ENCODE measurements at regions not wholly inside any gene's neighbourhood (a gene's known extent, or its start where the extent isn't known, plus 50 kb on each side); places are given as distances from the start of the nearest gene placed in this dataset.
"Not testable (repeated sequence)": the region's sequence is repeated elsewhere in the genome, so short reads cannot be mapped to it uniquely, and the experiment has no call there.

- H3K27ac ChIP-seq = no peak overlapping the region
- no peaks in the 10 kb centered on the region for H3K9me3 ChIP-seq (replicated peaks)
- H3K36me3 ChIP-seq = no peaks in the 10 kb centered on the region
- no peaks in the 10 kb centered on the region for H3K4me1 ChIP-seq
- DNase-seq = peak in 1 of 2 experiments; percentile 9
- 0 out of 2 replicates have a peak, but pooled peaks cover 4% of the 10 kb centered on the region for H3K27me3 ChIP-seq
- no peak overlapping the region for H3K4me3 ChIP-seq
These were observed 641.6 kb downstream of the SUCLG1 start for GRCh38 chr2:83817511-83817910.

GRCh38 chr2:83808878-83809277 is 650.2 kb downstream of the SUCLG1 start:
- Histone ChIP-seq H3K27me3 (peaks cover 4% of the 10 kb centered on the region; the same call in 1 of the 2 replicates), H3K4me1 (no peaks in the 10 kb centered on the region), H3K27ac (no peak overlapping the region), H3K4me3 (no peak overlapping the region), H3K36me3 (no peaks in the 10 kb centered on the region), H3K9me3 (replicated peaks) (no peaks in the 10 kb centered on the region)
- no peak for DNase-seq

- no peak overlapping the region for H3K4me3 ChIP-seq
- no peaks in the 10 kb centered on the region for H3K9me3 ChIP-seq (replicated peaks)
- DNase-seq = no peak
- H3K36me3 ChIP-seq = no peaks in the 10 kb centered on the region
- H3K4me1 ChIP-seq = no peaks in the 10 kb centered on the region
- no peak overlapping the region for H3K27ac ChIP-seq
- peaks cover 4% of the 10 kb centered on the region; the same call in 1 of the 2 replicates for H3K27me3 ChIP-seq
These were observed 656.5 kb downstream of the SUCLG1 start for GRCh38 chr2:83802604-83803003.

- no peak for DNase-seq
- no peaks in the 10 kb centered on the region for H3K36me3 ChIP-seq
- no peaks in the 10 kb centered on the region for H3K27me3 ChIP-seq
- H3K27ac ChIP-seq = no peak overlapping the region
- no peaks in the 10 kb centered on the region for H3K4me1 ChIP-seq
- no peaks in the 10 kb centered on the region for H3K9me3 ChIP-seq (replicated peaks)
- no peak overlapping the region for H3K4me3 ChIP-seq
These were observed 663.3 kb downstream of the SUCLG1 start for GRCh38 chr2:83795777-83796176.

- not testable (repeated sequence) for H3K4me3 ChIP-seq; DNase-seq; H3K27ac ChIP-seq; H3K9me3 ChIP-seq (replicated peaks); H3K4me1 ChIP-seq; H3K27me3 ChIP-seq; H3K36me3 ChIP-seq
These were observed 668.6 kb downstream of the SUCLG1 start for GRCh38 chr2:83790467-83790866.

GRCh38 chr2:83789674-83790073 is 669.4 kb downstream of the SUCLG1 start:
- H3K4me3 ChIP-seq; H3K27ac ChIP-seq; H3K27me3 ChIP-seq; H3K36me3 ChIP-seq; DNase-seq; H3K9me3 ChIP-seq (replicated peaks); H3K4me1 ChIP-seq: not testable (repeated sequence)

GRCh38 chr2:83788938-83789566 is 670.0 kb downstream of the SUCLG1 start:
- not testable (repeated sequence) for H3K9me3 ChIP-seq (replicated peaks); DNase-seq; H3K27me3 ChIP-seq; H3K4me1 ChIP-seq; H3K4me3 ChIP-seq; H3K36me3 ChIP-seq; H3K27ac ChIP-seq

- H3K27me3 ChIP-seq = no peaks in the 10 kb centered on the region
- no peaks in the 10 kb centered on the region for H3K4me1 ChIP-seq
- no peak overlapping the region for H3K27ac ChIP-seq
- H3K4me3 ChIP-seq = no peak overlapping the region
- H3K9me3 ChIP-seq (replicated peaks) = no peaks in the 10 kb centered on the region
- no peaks in the 10 kb centered on the region for H3K36me3 ChIP-seq
- no peak for DNase-seq
These were observed 671.9 kb downstream of the SUCLG1 start for GRCh38 chr2:83787189-83787588.

- Histone ChIP-seq H3K4me3 (no peak overlapping the region), H3K36me3 (no peaks in the 10 kb centered on the region), H3K9me3 (replicated peaks) (no peaks in the 10 kb centered on the region), H3K27me3 (no peaks in the 10 kb centered on the region), H3K27ac (no peak overlapping the region), H3K4me1 (no peaks in the 10 kb centered on the region)
- no peak for DNase-seq
These were observed 672.9 kb downstream of the SUCLG1 start for GRCh38 chr2:83786140-83786539.

GRCh38 chr2:83784947-83785346 is 674.1 kb downstream of the SUCLG1 start:
- Histone ChIP-seq H3K9me3 (replicated peaks) (no peaks in the 10 kb centered on the region), H3K27me3 (no peaks in the 10 kb centered on the region), H3K4me3 (no peak overlapping the region), H3K4me1 (no peaks in the 10 kb centered on the region), H3K27ac (no peak overlapping the region), H3K36me3 (no peaks in the 10 kb centered on the region)
- DNase-seq = no peak

GRCh38 chr2:83784315-83784714 is 674.8 kb downstream of the SUCLG1 start:
- no peak overlapping the region for H3K27ac ChIP-seq
- no peaks in the 10 kb centered on the region for H3K27me3 ChIP-seq
- H3K36me3 ChIP-seq = no peaks in the 10 kb centered on the region
- H3K4me3 ChIP-seq = no peak overlapping the region
- no peak for DNase-seq
- no peaks in the 10 kb centered on the region for H3K9me3 ChIP-seq (replicated peaks)
- H3K4me1 ChIP-seq = no peaks in the 10 kb centered on the region

GRCh38 chr2:83782122-83782521 is 677.0 kb downstream of the SUCLG1 start:
- Histone ChIP-seq H3K4me1 (no peaks in the 10 kb centered on the region), H3K4me3 (no peak overlapping the region), H3K27me3 (no peaks in the 10 kb centered on the region), H3K36me3 (no peaks in the 10 kb centered on the region), H3K27ac (no peak overlapping the region), H3K9me3 (replicated peaks) (no peaks in the 10 kb centered on the region)
- DNase-seq = no peak

GRCh38 chr2:83764447-83765005 is 694.6 kb downstream of the SUCLG1 start:
- no peaks in the 10 kb centered on the region for H3K4me1 ChIP-seq
- DNase-seq = no peak
- H3K27ac ChIP-seq = no peak overlapping the region
- H3K36me3 ChIP-seq = no peaks in the 10 kb centered on the region
- no peak overlapping the region for H3K4me3 ChIP-seq
- no peaks in the 10 kb centered on the region for H3K27me3 ChIP-seq
- no peaks in the 10 kb centered on the region for H3K9me3 ChIP-seq (replicated peaks)

GRCh38 chr2:83757329-83757728 is 701.8 kb downstream of the SUCLG1 start:
- Histone ChIP-seq H3K27ac (no peak overlapping the region), H3K4me3 (no peak overlapping the region), H3K36me3 (no peaks in the 10 kb centered on the region), H3K27me3 (no peaks in the 10 kb centered on the region), H3K4me1 (no peaks in the 10 kb centered on the region), H3K9me3 (replicated peaks) (no peaks in the 10 kb centered on the region)
- DNase-seq = no peak

- no peak for DNase-seq
- no peak overlapping the region for H3K27ac ChIP-seq
These were observed 702.9 kb downstream of the SUCLG1 start for GRCh38 chr2:83756219-83756618.

GRCh38 chr2:83747141-83747540 is 711.9 kb downstream of the SUCLG1 start:
- no peaks in the 10 kb centered on the region for H3K36me3 ChIP-seq
- no peaks in the 10 kb centered on the region for H3K27me3 ChIP-seq
- no peak for DNase-seq
- H3K4me1 ChIP-seq = no peaks in the 10 kb centered on the region
- no peak overlapping the region for H3K27ac ChIP-seq
- H3K9me3 ChIP-seq (replicated peaks) = no peaks in the 10 kb centered on the region
- H3K4me3 ChIP-seq = no peak overlapping the region

More at GRCh38 chr2:83756219-83756618, 702.9 kb downstream of the SUCLG1 start:
- Histone ChIP-seq H3K36me3 (no peaks in the 10 kb centered on the region), H3K4me3 (no peak overlapping the region), H3K27me3 (no peaks in the 10 kb centered on the region), H3K9me3 (replicated peaks) (no peaks in the 10 kb centered on the region), H3K4me1 (no peaks in the 10 kb centered on the region)
